WTC11 (cell line): ENCODE measurements at regions not wholly inside any gene's neighbourhood (a gene's known extent, or its start where the extent isn't known, plus 50 kb on each side); places are given as distances from the start of the nearest gene placed in this dataset.

Experiments
- ATAC-seq: fragments of 200-7000 bp; cut with Tn5 transposase; 2 replicates; pipeline ENCODE4 v1.10.0; 2021; ENCODE audit warnings: mild to moderate bottlenecking, moderate library complexity
- CTCF ChIA-PET: fragments of 300-600 bp; sonication (Branson Sonifier 250); formaldehyde crosslinking; loops from one replicate; lab custom pipeline; 2021; ENCODE audit warnings: antibody characterized with exemption; lab: Charles Lee
- POLR2A ChIA-PET: fragments of 350-600 bp; sonication (Branson Sonifier 250); formaldehyde crosslinking; loops from one replicate; lab custom pipeline; 2021; ENCODE audit warnings: antibody characterized with exemption; lab: Charles Lee
- DNase-seq: peaks from one replicate; pipeline ENCODE4 v3.0.0; 2021; ENCODE audit warnings: low spot score
- H3K27ac Mint-ChIP-seq: 2 replicates; pipeline ENCODE4 v1.8.0; 2021; ENCODE audit warnings: mixed read lengths
- H3K27me3 Mint-ChIP-seq: 2 replicates; pipeline ENCODE4 v1.8.0; 2021; ENCODE audit warnings: low read depth, mild to moderate bottlenecking, moderate library complexity, mixed read lengths
- H3K36me3 Mint-ChIP-seq: 2 replicates; pipeline ENCODE4 v1.8.0; 2021; ENCODE audit warnings: mixed read lengths
- H3K4me1 Mint-ChIP-seq: 2 replicates; pipeline ENCODE4 v1.8.0; 2022; ENCODE audit warnings: mixed read lengths
- H3K4me3 Mint-ChIP-seq: 2 replicates; pipeline ENCODE4 v1.8.0; 2021; ENCODE audit warnings: mild to moderate bottlenecking, moderate library complexity, mixed read lengths
- H3K9me3 Mint-ChIP-seq: 2 replicates; pipeline ENCODE4 v1.8.0; 2021; ENCODE audit warnings: mixed read lengths
- CREB1 ChIP-seq: sonication (generic); formaldehyde crosslinking; IDR thresholded peaks from 2 replicates; pipeline ENCODE4 v1.8.0; 2023; ENCODE audit warnings: mild to moderate bottlenecking, missing genetic modification reagents
- EMX1 ChIP-seq: fragments of 250-450 bp; sonication (Bioruptor Pico); IDR thresholded peaks from 2 replicates; pipeline ENCODE4 v1.8.0; 2021; ENCODE audit warnings: mild to moderate bottlenecking
- ERG ChIP-seq: fragments of 250-450 bp; sonication (Bioruptor Pico); IDR thresholded peaks from 2 replicates; pipeline ENCODE4 v1.8.0; 2021; ENCODE audit warnings: mild to moderate bottlenecking
- FOXK1 ChIP-seq: sonication (generic); formaldehyde crosslinking; IDR thresholded peaks from 2 replicates; pipeline ENCODE4 v1.8.0; 2022; ENCODE audit warnings: mild to moderate bottlenecking, moderate library complexity, missing genetic modification reagents
- FOXP1 ChIP-seq: sonication (generic); formaldehyde crosslinking; IDR thresholded peaks from 2 replicates; pipeline ENCODE4 v1.8.0; 2022; ENCODE audit warnings: missing genetic modification reagents, mild to moderate bottlenecking, moderate library complexity, borderline replicate concordance
- GRHL2 ChIP-seq: fragments of 250-450 bp; sonication (Bioruptor Pico); IDR thresholded peaks from 2 replicates; pipeline ENCODE4 v1.8.0; 2022; ENCODE audit warnings: mild to moderate bottlenecking, moderate library complexity; ENCODE audit not compliant: insufficient replicate concordance, severe bottlenecking
- HMGXB4 ChIP-seq: sonication (generic); formaldehyde crosslinking; IDR thresholded peaks from 2 replicates; pipeline ENCODE4 v1.8.1; 2023; ENCODE audit warnings: mild to moderate bottlenecking, moderate library complexity, missing genetic modification reagents
- IRF2 ChIP-seq: sonication (generic); formaldehyde crosslinking; IDR thresholded peaks from 2 replicates; pipeline ENCODE4 v1.8.0; 2022; ENCODE audit warnings: low read depth, missing genetic modification reagents, borderline replicate concordance
- JAZF1 ChIP-seq: fragments of 250-450 bp; sonication (Bioruptor Pico); IDR thresholded peaks from 2 replicates; pipeline ENCODE4 v1.9.0; 2021; ENCODE audit warnings: moderate library complexity, mild to moderate bottlenecking, inconsistent platforms
- MAX ChIP-seq: sonication (generic); formaldehyde crosslinking; IDR thresholded peaks from 2 replicates; pipeline ENCODE4 v1.8.0; 2022; ENCODE audit warnings: mild to moderate bottlenecking, missing genetic modification reagents
- NFYB ChIP-seq: sonication (generic); formaldehyde crosslinking; conservative IDR thresholded peaks from 2 replicates; pipeline ENCODE4 v1.8.0; 2022; ENCODE audit warnings: low read depth, missing genetic modification reagents
- PREB ChIP-seq: sonication (generic); formaldehyde crosslinking; IDR thresholded peaks from 2 replicates; pipeline ENCODE4 v1.8.1; 2022; ENCODE audit warnings: mild to moderate bottlenecking, missing genetic modification reagents, moderate library complexity, borderline replicate concordance
- SP1 ChIP-seq: sonication (generic); formaldehyde crosslinking; conservative IDR thresholded peaks from 2 replicates; pipeline ENCODE4 v1.8.1; 2022; ENCODE audit warnings: missing genetic modification reagents
- TCF7 ChIP-seq: sonication (generic); formaldehyde crosslinking; IDR thresholded peaks from 2 replicates; pipeline ENCODE4 v1.8.0; 2022; ENCODE audit warnings: mild to moderate bottlenecking, low read depth, missing genetic modification reagents, moderate library complexity
- TEAD1 ChIP-seq: sonication (generic); formaldehyde crosslinking; IDR thresholded peaks from 2 replicates; pipeline ENCODE4 v1.8.0; 2022; ENCODE audit warnings: mild to moderate bottlenecking, missing genetic modification reagents
- ZMAT4 ChIP-seq: fragments of 250-450 bp; sonication (Bioruptor Pico); IDR thresholded peaks from 2 replicates; pipeline ENCODE4 v1.9.0; 2021; ENCODE audit warnings: mild to moderate bottlenecking
- ZNF317 ChIP-seq: sonication (generic); formaldehyde crosslinking; IDR thresholded peaks from 2 replicates; pipeline ENCODE4 v1.8.1; 2023; ENCODE audit warnings: low read depth, mild to moderate bottlenecking, moderate library complexity, missing genetic modification reagents, borderline replicate concordance
- ZNF416 ChIP-seq: fragments of 250-450 bp; sonication (Bioruptor Pico); IDR thresholded peaks from 2 replicates; pipeline ENCODE4 v1.9.0; 2021; ENCODE audit warnings: mild to moderate bottlenecking, inconsistent platforms
- ZNF532 ChIP-seq: fragments of 250-450 bp; sonication (Bioruptor Pico); IDR thresholded peaks from 2 replicates; pipeline ENCODE4 v1.9.0; 2021; ENCODE audit warnings: mild to moderate bottlenecking, borderline replicate concordance
- TF ChIP-seq, protein P1 (sequence below): sonication (generic); formaldehyde crosslinking; IDR thresholded peaks from 2 replicates; pipeline ENCODE4 v1.8.1; 2023; ENCODE audit warnings: mild to moderate bottlenecking, missing genetic modification reagents, moderate library complexity
- TF ChIP-seq, protein P2 (sequence below): sonication (generic); formaldehyde crosslinking; IDR thresholded peaks from 2 replicates; pipeline ENCODE4 v1.8.0; 2023; ENCODE audit warnings: missing genetic modification reagents, mild to moderate bottlenecking, borderline replicate concordance
- TF ChIP-seq, protein P3 (sequence below): fragments of 250-450 bp; sonication (Bioruptor Pico); IDR thresholded peaks from 2 replicates; pipeline ENCODE4 v1.9.0; 2021; ENCODE audit warnings: moderate library complexity, mild to moderate bottlenecking, inconsistent platforms, borderline replicate concordance

DNA sequence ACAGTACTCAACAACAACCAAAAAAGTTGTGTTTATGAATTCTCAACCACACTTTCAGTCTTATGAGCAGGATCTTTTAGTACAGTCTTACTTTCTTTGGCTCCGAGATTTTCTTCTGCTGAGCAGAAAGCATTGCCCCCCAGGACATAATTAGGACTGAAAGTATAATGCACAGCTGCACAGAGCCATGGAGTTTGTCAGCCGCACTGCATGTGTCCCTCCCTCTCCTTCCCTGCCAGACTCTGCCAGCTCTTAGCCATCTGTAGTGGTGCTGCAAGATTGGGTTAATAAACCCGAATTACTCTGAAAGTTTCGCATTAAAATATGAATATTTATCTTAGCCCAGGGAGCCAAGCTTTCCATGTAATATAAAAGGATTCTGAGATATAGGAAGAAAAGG, 179.6 kb upstream of the PTCHD4 start (continued):
- TF ChIP-seq ZNF532 (CRISPR knock-in tag): no peak
- no peak for TF ChIP-seq FOXK1 (CRISPR knock-in tag)
- TF ChIP-seq, protein P1, sequence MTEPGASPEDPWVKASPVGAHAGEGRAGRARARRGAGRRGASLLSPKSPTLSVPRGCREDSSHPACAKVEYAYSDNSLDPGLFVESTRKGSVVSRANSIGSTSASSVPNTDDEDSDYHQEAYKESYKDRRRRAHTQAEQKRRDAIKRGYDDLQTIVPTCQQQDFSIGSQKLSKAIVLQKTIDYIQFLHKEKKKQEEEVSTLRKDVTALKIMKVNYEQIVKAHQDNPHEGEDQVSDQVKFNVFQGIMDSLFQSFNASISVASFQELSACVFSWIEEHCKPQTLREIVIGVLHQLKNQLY (CRISPR knock-in tag): no peak
- TF ChIP-seq TCF7 (CRISPR knock-in tag): no peak
- no peak for TF ChIP-seq FOXP1 (CRISPR knock-in tag)

DNA sequence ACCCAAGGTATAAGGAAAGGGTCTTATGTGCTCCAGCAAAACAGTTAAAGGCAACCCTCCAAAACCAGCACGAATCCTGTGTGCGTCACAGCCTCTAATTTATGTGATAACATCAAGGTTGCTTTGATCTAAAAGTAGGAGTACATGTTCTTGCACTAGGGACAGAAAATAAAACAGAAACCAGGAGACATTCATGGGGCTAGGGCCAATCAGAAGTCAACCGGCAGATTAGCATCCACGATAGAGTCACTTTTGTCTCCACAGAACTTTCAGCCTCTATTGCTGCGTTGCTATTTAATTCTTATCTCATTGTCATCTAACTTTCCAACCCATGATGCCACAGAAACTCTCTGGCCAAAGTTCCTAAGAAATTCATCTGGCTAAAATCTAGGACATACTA, 178.8 kb upstream of the PTCHD4 start:
- Mint-ChIP-seq H3K9me3 (peaks cover 17% of the 10 kb centered on the region), H3K4me3 (no peak overlapping the region), H3K36me3 (peaks cover 3% of the 10 kb centered on the region; the same call in 1 of the 2 replicates), H3K27me3 (no peaks in the 10 kb centered on the region), H3K4me1 (peaks cover 13% of the 10 kb centered on the region), H3K27ac (no peak overlapping the region)
- DNase-seq: no peak
- CTCF ChIA-PET: no interaction called here
- ATAC-seq: no peak
- POLR2A ChIA-PET: no interaction called here
- TF ChIP-seq, protein P2, sequence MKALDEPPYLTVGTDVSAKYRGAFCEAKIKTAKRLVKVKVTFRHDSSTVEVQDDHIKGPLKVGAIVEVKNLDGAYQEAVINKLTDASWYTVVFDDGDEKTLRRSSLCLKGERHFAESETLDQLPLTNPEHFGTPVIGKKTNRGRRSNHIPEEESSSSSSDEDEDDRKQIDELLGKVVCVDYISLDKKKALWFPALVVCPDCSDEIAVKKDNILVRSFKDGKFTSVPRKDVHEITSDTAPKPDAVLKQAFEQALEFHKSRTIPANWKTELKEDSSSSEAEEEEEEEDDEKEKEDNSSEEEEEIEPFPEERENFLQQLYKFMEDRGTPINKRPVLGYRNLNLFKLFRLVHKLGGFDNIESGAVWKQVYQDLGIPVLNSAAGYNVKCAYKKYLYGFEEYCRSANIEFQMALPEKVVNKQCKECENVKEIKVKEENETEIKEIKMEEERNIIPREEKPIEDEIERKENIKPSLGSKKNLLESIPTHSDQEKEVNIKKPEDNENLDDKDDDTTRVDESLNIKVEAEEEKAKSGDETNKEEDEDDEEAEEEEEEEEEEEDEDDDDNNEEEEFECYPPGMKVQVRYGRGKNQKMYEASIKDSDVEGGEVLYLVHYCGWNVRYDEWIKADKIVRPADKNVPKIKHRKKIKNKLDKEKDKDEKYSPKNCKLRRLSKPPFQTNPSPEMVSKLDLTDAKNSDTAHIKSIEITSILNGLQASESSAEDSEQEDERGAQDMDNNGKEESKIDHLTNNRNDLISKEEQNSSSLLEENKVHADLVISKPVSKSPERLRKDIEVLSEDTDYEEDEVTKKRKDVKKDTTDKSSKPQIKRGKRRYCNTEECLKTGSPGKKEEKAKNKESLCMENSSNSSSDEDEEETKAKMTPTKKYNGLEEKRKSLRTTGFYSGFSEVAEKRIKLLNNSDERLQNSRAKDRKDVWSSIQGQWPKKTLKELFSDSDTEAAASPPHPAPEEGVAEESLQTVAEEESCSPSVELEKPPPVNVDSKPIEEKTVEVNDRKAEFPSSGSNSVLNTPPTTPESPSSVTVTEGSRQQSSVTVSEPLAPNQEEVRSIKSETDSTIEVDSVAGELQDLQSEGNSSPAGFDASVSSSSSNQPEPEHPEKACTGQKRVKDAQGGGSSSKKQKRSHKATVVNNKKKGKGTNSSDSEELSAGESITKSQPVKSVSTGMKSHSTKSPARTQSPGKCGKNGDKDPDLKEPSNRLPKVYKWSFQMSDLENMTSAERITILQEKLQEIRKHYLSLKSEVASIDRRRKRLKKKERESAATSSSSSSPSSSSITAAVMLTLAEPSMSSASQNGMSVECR: no peak
- no peak for TF ChIP-seq CREB1 (CRISPR knock-in tag)
- TF ChIP-seq SP1: no peak
- TF ChIP-seq PREB: no peak
- TF ChIP-seq HMGXB4: no peak
- no peak for TF ChIP-seq IRF2 (CRISPR knock-in tag)
- TF ChIP-seq, protein P3, sequence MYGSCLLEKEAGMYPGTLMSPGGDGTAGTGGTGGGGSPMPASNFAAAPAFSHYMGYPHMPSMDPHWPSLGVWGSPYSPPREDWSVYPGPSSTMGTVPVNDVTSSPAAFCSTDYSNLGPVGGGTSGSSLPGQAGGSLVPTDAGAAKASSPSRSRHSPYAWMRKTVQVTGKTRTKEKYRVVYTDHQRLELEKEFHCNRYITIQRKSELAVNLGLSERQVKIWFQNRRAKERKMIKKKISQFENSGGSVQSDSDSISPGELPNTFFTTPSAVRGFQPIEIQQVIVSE (CRISPR knock-in tag): no peak
- no peak for TF ChIP-seq NFYB (CRISPR knock-in tag)
- no peak for TF ChIP-seq ERG
- no peak for TF ChIP-seq TEAD1 (CRISPR knock-in tag)
- no peak for TF ChIP-seq JAZF1 (CRISPR knock-in tag)
- no peak for TF ChIP-seq MAX (CRISPR knock-in tag)
- TF ChIP-seq ZMAT4 (CRISPR knock-in tag): no peak
- TF ChIP-seq ZNF416: no peak
- no peak for TF ChIP-seq ZNF317 (CRISPR knock-in tag)
- no peak for TF ChIP-seq GRHL2
- no peak for TF ChIP-seq EMX1
